DMS79 (cell line): ENCODE measurements at regions not wholly inside any gene's neighbourhood (a gene's known extent, or its start where the extent isn't known, plus 50 kb on each side); places are given as distances from the start of the nearest gene placed in this dataset.
A peak's percentile ranks its signal among the peaks of the same experiment; 100 is the strongest.

Source experiments
- DNase-seq: peaks from one replicate; lab custom pipeline; 2025; lab: John Stamatoyannopoulos, UW

DNA sequence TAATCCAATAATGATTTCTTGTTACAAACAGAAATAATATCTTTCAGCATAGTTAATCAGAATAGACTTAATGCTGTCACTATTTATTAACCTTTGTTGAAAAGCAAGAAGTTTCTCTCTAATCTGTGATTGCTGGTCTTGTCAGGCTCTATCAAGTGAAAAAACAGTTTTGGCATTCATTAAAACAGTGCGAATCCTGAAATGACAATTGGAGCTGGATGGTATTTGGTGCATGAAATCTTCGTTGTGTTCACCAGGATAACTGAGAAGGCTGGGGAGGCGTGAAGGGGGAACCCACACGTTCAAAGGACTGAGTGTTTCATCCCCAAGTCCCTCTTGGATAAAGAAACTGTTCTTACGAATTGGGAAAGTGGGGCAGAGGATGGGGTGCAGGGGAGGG lies 190.2 kb upstream of the MYL2 start:
- no peak for DNase-seq

- DNase-seq: no peak
Observed at GRCh38 chr12:111108726-111109125, 188.3 kb upstream of the MYL2 start.

- DNase-seq: no peak
Observed at GRCh38 chr12:111107392-111108178, 187.2 kb upstream of the MYL2 start.

- DNase-seq: no peak
Observed at GRCh38 chr12:111105294-111105693, 184.9 kb upstream of the MYL2 start.

DNA sequence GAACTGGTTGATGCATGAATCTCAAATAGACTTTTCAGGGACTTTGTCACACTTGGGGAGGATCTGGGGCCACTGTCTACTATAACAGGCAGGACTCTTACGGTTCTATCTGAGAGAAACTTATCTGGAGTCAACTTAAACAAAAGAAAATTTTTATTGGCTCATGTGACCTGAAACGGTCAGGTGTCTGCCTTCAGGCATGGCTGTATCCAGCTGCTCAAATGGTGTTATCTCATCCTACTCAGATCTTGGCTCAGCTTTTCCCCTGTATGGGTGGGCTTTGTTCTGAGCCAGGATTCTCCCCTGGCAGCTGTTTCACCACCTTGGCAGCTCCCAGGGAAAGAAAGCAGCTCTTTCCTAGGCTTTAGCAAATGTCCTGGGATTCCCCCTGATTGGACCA lies 183.2 kb upstream of the MYL2 start:
- DNase-seq: no peak

DNA sequence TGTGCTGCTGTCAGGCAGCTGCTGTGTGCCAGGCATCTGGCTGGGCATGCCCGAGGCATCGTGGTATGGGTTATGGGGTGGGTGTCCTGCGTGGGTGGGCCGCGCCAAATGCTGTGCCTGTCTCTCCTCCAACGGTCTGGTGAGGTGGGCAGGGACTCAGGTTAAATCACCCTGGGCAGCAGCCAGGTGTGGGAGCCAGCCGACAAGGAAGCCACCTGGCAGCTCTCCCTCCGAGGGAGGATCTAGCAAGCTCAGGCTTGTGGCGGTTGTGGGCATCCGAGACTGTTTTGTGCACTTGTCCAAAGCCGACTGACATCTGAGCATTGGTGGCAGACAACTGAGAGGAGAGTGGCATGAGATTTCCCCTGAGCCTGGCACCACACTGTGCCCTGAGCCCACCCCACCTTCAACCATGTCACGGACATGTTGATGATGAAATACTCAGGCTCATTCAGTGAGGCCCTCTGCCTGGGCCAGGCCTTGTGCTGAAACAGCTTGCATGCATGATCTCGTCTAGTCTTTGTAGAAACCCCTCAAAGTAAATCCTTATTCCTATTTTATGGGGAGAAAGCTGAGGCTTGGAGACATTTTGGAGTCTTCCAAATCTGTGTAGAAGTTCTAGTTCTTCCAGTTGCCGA lies 181.8 kb upstream of the MYL2 start:
- peak; percentile 2 for DNase-seq

GRCh38 chr12:111101003-111101402 lies 180.6 kb upstream of the MYL2 start:
- no peak for DNase-seq

GRCh38 chr12:111100554-111100953 lies 180.2 kb upstream of the MYL2 start:
- DNase-seq: no peak

DNA sequence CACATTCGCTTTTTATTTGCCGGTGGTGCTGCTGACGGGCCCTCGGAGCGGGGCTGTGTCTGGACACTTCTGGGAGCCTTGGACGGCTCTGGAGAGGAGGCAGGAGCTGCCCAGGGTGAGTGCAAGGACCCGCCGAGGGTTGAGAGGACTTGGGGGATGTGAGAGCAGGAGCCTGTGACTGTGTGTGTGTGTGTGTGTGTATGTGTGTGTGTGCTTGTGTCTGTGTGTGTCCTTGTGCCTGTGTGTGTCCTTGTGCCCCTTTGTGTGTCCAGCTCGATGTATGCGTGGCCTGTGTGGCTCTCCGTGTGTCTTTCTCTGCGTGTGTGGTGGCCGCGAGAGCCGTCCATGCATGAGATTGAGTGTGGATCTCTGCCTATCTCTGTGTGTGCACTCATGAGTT lies 179.6 kb upstream of the MYL2 start:
- DNase-seq: no peak

- DNase-seq: no peak
Observed at GRCh38 chr12:111099186-111099585, 178.8 kb upstream of the MYL2 start.

DNA sequence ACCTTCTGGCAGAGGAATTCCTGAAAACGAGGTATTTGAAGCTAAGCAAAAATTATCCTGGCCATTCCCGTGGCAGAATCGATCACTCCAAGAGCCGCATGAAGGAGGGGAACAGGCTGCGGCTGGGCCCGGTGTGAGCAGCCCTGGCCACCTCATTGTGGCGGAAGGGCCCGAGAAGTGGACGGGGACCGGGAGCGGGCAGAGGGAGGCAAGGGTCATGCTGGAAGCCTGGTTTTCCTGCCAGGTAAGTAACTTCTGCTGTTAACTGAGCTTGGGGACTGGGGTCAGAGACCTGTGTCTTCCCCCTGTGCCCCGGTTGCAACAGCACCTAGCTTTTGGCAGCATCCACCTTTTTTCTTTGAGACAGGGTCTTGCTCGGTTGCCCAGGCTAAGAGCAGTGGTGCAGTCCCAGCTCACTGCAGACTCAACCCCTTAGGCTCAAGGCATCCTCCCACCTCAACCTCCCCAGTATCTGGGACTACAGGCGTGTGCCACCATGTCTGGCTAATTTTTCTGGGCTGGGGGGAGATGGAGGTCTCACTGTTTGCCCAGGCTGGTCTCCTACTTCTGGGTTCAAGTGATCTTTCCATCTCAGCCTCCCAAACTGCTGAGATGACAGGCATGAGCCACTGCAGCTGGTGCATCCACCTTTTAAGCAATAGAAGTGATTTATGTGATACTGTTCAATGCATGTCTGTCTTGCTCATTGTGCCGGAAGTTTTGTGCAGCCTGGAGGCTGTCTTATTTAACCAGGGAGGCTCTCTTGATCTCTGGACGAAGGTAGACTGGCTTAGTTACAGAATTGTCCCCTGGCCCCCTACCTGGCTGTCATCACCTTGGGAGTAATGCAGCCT lies 174.0 kb upstream of the MYL2 start:
- no peak for DNase-seq

DNA sequence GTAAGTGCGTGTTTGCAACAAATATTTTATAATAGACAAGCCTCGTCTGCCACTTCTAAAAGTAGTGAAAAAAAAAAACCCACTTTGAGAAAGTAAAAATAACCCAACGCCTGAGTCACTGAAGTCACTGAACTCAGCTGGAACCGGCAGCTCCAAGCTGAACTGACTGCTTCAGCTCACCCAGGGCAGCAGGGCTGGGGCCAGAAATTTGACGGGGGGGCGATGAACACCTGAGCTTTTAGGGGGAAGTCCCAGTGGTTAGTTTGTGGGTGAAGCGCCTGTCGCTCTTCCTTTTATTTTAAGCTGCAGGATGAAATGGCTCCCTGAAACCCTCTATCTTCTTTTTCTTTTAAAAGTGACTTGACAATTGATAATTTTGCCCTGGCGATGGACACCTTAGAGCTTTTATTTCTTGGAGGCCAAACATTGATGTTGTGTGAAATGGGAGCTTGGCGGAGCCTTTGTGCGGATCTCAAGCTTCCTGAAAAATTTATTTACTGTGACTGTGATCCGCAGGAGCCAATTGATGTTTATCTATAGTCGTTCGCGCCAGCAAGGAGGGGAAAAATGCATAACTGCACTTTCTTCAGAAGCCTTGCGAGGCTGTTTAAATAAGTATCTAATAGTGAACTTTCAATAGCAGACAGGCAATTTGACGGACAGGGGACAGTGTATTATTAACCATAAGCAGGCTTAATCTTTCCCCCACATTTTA lies 173.2 kb upstream of the MYL2 start:
- no peak for DNase-seq

DNA sequence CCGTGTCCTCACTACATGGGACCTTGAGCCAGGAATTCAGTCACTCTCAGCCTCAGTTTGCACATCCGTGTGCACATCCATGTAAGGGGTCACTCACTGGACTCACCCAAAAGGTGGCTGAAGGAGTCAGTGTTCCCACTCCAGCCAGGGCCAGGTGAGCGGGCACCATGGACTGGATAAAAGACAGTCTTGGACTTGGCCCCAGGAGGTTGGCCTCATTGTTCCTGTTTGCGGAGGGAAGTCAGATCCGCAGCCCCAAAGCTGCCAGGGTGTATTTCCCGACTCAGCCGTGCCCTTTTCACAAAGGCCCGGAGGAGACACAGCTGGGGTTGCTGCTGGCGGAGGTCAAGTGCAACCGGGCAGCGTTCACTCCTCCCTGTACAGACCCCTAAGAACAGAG lies 170.7 kb upstream of the MYL2 start:
- no peak for DNase-seq

DNA sequence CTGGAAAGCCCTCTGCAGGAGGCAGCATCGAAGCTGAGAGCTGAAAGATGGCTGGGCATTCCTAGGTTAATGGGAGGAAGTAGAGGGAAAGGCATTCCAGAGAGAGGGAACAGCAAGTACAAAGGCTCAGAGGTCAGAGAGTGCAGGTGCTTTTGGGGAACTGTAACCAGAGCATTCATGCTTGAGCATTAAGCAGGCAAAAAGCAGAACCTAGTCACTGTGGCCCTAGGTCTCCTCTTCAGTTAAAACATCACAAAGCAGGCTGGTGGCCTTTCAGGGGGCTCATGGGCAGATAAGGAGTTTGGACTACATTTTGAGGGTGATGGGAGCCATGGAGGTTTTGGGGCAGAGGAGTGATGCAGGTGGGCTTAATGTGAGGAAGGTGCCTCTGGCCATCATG lies 169.2 kb upstream of the MYL2 start:
- DNase-seq: no peak

- DNase-seq: no peak
Observed at GRCh38 chr12:111088409-111088808, 168.0 kb upstream of the MYL2 start.

DNA sequence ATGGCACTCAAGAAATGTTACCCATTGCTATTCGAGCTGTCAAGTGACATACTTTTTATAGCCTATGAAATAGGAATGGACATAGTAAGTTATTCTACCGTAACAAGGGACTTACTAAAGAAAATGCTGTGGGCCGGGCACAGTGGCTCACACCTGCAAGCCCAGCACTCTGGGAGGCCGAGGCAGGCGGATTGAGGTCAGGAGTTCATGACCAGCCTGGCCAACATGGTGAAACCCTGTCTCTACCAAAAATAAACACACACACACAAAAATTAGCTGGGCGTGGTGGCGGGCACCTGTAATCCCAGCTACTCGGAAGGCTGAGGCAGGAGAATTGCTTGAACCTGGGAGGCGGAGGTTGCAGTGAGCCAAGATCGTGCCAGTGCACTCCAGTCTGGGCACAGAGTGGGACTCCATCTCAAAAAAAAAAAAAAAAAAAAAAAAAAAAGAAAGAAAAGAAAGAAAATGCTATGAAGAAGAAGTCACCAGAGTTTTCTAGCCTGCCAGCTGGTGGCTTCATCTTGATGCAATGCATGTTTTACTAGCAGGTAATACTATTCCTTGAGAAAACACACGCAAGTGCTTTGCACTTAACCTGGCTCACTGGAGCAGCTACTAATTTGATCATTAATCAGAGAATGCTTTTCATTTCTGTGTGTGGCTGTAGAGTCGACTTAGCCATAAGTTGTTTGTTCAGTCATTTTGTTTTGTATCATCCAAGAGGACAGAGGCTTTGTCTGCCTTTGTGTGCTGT lies 166.7 kb upstream of the MYL2 start:
- DNase-seq: no peak

GRCh38 chr12:111085096-111085495 lies 164.7 kb upstream of the MYL2 start:
- DNase-seq: no peak

DNA sequence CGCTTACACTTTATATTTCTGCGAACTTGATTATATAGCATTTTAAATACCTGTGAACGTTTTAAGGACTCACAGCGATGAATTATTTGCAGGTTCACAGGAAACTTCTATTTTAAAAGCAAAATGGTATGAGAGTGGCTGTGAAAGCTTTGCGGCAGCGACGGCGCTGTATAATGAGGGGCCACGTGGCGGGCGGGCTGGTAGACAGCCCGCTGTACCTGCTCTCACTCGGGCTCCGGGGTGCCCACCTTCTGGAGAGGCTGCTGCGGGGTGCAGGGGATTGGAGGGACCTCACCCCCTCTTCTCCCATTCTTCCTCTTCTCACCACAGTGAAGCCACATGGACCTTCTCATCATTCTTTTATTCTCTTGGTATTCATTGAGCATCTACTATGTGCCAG lies 164.2 kb upstream of the MYL2 start:
- no peak for DNase-seq

DNA sequence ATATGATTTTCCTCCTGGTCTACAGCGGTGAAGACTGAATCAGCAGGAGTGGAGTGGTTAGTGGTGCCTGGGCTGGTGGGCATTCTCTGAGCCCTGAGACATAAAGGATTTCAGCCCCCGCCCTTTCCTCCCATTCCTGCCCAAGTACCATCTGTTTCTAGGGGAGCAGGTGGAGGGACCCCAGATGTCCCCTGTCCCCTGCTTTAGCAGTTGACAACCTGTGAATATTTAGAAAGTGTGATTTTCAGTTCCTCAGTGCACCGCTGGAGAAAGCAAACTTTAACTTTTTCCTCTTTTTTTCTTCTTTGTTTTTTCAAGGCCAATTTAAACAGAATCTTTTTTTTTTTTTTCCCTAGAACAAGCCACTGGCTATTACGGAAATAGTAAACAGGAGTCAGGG lies 163.8 kb upstream of the MYL2 start:
- DNase-seq: no peak

DNA sequence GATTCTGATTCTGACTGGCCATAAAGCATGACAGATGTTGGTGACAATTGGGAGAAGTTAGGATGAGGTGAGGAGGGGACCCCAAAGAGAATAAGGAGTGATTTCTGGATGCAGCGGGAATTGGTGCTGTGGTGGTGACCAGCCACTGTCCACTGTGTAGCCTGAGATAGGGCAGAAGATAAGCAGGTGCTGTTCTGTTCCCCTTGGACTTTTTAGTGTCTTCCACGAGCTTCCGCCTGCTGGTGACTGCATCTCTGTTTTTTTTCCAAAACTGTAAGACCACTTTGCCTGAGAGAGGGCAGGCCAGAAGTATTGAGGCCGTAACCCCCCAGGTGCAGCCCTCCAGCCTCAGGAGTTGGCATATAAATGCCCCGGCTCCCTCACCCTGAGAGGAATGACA lies 161.2 kb upstream of the MYL2 start:
- no peak for DNase-seq

- DNase-seq: no peak
Observed at GRCh38 chr12:111078731-111079130, 158.4 kb upstream of the MYL2 start.
